H9 (cell line): ENCODE measurements at regions not wholly inside any gene's neighbourhood (a gene's known extent, or its start where the extent isn't known, plus 50 kb on each side); places are given as distances from the start of the nearest gene placed in this dataset.

Experiments used
- DNase-seq: peaks from one replicate; pipeline ENCODE4 v3.0.0-alpha.2; 2017
- H2AFZ ChIP-seq: one replicate; pipeline ENCODE4 v1.6.1; 2013; ENCODE audit warnings: mild to moderate bottlenecking, low read length, control low read depth, moderate library complexity
- H2AK5ac ChIP-seq: 2 replicates; pipeline ENCODE4 v1.6.1; 2013; ENCODE audit warnings: low read length, control low read depth, mixed read lengths; ENCODE audit not compliant: insufficient read length
- H2BK120ac ChIP-seq: one replicate; pipeline ENCODE4 v1.6.1; 2013; ENCODE audit warnings: low read depth, mild to moderate bottlenecking, low read length, control low read depth, inconsistent platforms; ENCODE audit not compliant: poor library complexity, severe bottlenecking
- H2BK12ac ChIP-seq: 2 replicates; pipeline ENCODE4 v1.6.1; 2013; ENCODE audit warnings: low read length, control low read depth, mixed read lengths, low read depth; ENCODE audit not compliant: insufficient read length
- H2BK15ac ChIP-seq: 2 replicates; pipeline ENCODE4 v1.6.1; 2013; ENCODE audit warnings: low read depth, low read length, control low read depth
- H2BK20ac ChIP-seq: one replicate; pipeline ENCODE4 v1.6.1; 2013; ENCODE audit warnings: low read depth, mild to moderate bottlenecking, low read length, control low read depth, inconsistent platforms; ENCODE audit not compliant: poor library complexity, severe bottlenecking
- H2BK5ac ChIP-seq: 2 replicates; pipeline ENCODE4 v1.6.1; 2013; ENCODE audit warnings: low read length, control low read depth, mixed read lengths; ENCODE audit not compliant: insufficient read length
- H3K14ac ChIP-seq: 2 replicates; pipeline ENCODE4 v1.6.1; 2013; ENCODE audit warnings: low read length, control low read depth; ENCODE audit not compliant: insufficient read depth
- H3K18ac ChIP-seq: 2 replicates; pipeline ENCODE4 v1.6.1; 2013; ENCODE audit warnings: low read depth, mild to moderate bottlenecking, mixed read lengths, low read length, control low read depth; ENCODE audit not compliant: insufficient read length
- H3K23ac ChIP-seq: 2 replicates; pipeline ENCODE4 v1.6.1; 2013; ENCODE audit warnings: low read length, control low read depth, mixed read lengths, low read depth; ENCODE audit not compliant: insufficient read length
- H3K23me2 ChIP-seq: 2 replicates; pipeline ENCODE4 v1.6.1; 2013; ENCODE audit warnings: low read depth, mild to moderate bottlenecking, mixed read lengths, low read length, control low read depth; ENCODE audit not compliant: insufficient read length, poor library complexity, severe bottlenecking
- H3K27ac ChIP-seq: 2 replicates; pipeline ENCODE4 v1.5.1; 2013; ENCODE audit warnings: low read length, control low read depth, mixed read lengths, low read depth; ENCODE audit not compliant: insufficient read length
- H3K27me3 ChIP-seq: 2 replicates; pipeline ENCODE4 v1.6.1; 2013; ENCODE audit warnings: low read length, control low read depth, inconsistent platforms; ENCODE audit not compliant: insufficient read depth
- H3K4ac ChIP-seq: 2 replicates; pipeline ENCODE4 v1.6.1; 2013; ENCODE audit warnings: low read depth, mild to moderate bottlenecking, control low read depth, inconsistent platforms, low read length, moderate library complexity
- H3K4me1 ChIP-seq: 2 replicates; pipeline ENCODE4 v1.6.1; 2013; ENCODE audit warnings: low read length, control low read depth, inconsistent platforms; ENCODE audit not compliant: insufficient read depth
- H3K4me2 ChIP-seq: 2 replicates; pipeline ENCODE4 v1.6.1; 2013; ENCODE audit warnings: low read length, control low read depth, mixed read lengths; ENCODE audit not compliant: insufficient read length, insufficient read depth
- H3K56ac ChIP-seq: 2 replicates; pipeline ENCODE4 v1.6.1; 2013; ENCODE audit warnings: low read depth, mild to moderate bottlenecking, mixed read lengths, low read length, control low read depth; ENCODE audit not compliant: insufficient read length
- H3K79me1 ChIP-seq: 2 replicates; pipeline ENCODE4 v1.6.1; 2013; ENCODE audit warnings: low read depth, mild to moderate bottlenecking, moderate library complexity, low read length, control low read depth, inconsistent platforms; ENCODE audit not compliant: insufficient read depth, poor library complexity, severe bottlenecking
- H3K79me2 ChIP-seq: 2 replicates; pipeline ENCODE4 v1.6.1; 2013; ENCODE audit warnings: low read length, control low read depth, inconsistent platforms; ENCODE audit not compliant: insufficient read depth
- H3K9ac ChIP-seq: 2 replicates; pipeline ENCODE4 v1.6.1; 2013; ENCODE audit warnings: low read length, control low read depth, mixed read lengths; ENCODE audit not compliant: insufficient read length; ENCODE audit errors: extremely low read depth
- H3K9me3 ChIP-seq: one replicate; pipeline ENCODE4 v1.6.1; 2013; ENCODE audit warnings: low read depth, low read length, inconsistent platforms; ENCODE audit not compliant: control insufficient read depth
- H3T11ph ChIP-seq: one replicate; pipeline ENCODE4 v1.6.1; 2013; ENCODE audit warnings: mild to moderate bottlenecking, low read length, control low read depth, inconsistent platforms
- H4K20me1 ChIP-seq: one replicate; pipeline ENCODE4 v1.6.1; 2013; ENCODE audit not compliant: control insufficient read depth, insufficient read length, insufficient read depth
- H4K5ac ChIP-seq: 2 replicates; pipeline ENCODE4 v1.6.1; 2013; ENCODE audit warnings: low read depth, mild to moderate bottlenecking, mixed read lengths, low read length, control low read depth; ENCODE audit not compliant: insufficient read length
- H4K8ac ChIP-seq: replicated peaks from 2 replicates; pipeline ENCODE4 v1.6.1; 2013; ENCODE audit warnings: low read length, control low read depth, mixed read lengths, low read depth; ENCODE audit not compliant: insufficient read length
- H4K91ac ChIP-seq: 2 replicates; pipeline ENCODE4 v1.6.1; 2013; ENCODE audit warnings: low read depth, mild to moderate bottlenecking, moderate library complexity, mixed read lengths, low read length, control low read depth; ENCODE audit not compliant: insufficient read length
- H3K27ac Mint-ChIP-seq, 3 experiments: 2 replicates in 2 of 3; 3 replicates in 1 of 3; pipeline ENCODE4 v1.8.0; 2020 to 2021; ENCODE audit warnings: mixed read lengths in 3 of 3, mild to moderate bottlenecking in 1 of 3, moderate library complexity in 1 of 3
- H3K27me3 Mint-ChIP-seq: 2 replicates; pipeline ENCODE4 v1.8.0; 2021; ENCODE audit warnings: low read depth, mild to moderate bottlenecking, moderate library complexity, mixed read lengths
- H3K36me3 Mint-ChIP-seq, 3 experiments: 2 replicates in 2 of 3; 3 replicates in 1 of 3; pipeline ENCODE4 v1.8.0; 2020 to 2021; ENCODE audit warnings: low read depth in 3 of 3, mixed read lengths in 3 of 3; ENCODE audit not compliant: insufficient read depth in 1 of 3
- H3K4me1 Mint-ChIP-seq, 2 experiments: 2 replicates each; pipeline ENCODE4 v1.8.0; 2020; ENCODE audit warnings: mixed read lengths in 2 of 2
- H3K4me3 Mint-ChIP-seq, 2 experiments: 2 replicates in 1 of 2; 3 replicates in 1 of 2; pipeline ENCODE4 v1.8.0; 2020 to 2021; ENCODE audit warnings: mild to moderate bottlenecking in 2 of 2, mixed read lengths in 2 of 2, moderate library complexity in 1 of 2
- H3K9me3 Mint-ChIP-seq, 2 experiments: 2 replicates in 1 of 2; 3 replicates in 1 of 2; pipeline ENCODE4 v1.8.0; 2020; ENCODE audit warnings: mild to moderate bottlenecking in 2 of 2, mixed read lengths in 2 of 2, moderate library complexity in 1 of 2
- CTCF ChIP-seq: fragments of 200-600 bp; sonication (generic); conservative IDR thresholded peaks from 3 replicates; pipeline ENCODE4 v1.8.0; 2021; ENCODE audit warnings: antibody characterized with exemption, mild to moderate bottlenecking
- WGBS: extraction: QIAGEN DNeasy Blood & Tissue Kit; methylation state at CpG from one replicate; pipeline ENCODE4 v1.1.7; 2013; ENCODE audit warnings: missing lambda C conversion rate, low lambda C conversion rate, mixed read lengths; ENCODE audit not compliant: insufficient read length; ENCODE audit errors: extremely low coverage; 5-methylcytosine and 5-hydroxymethylcytosine counted together

GRCh38 chr15:77689821-77690220, 57.1 kb upstream of the LINGO1 start:
- Mint-ChIP-seq H3K4me3 (no peak overlapping the region), H3K27me3 (peaks cover 7% of the 10 kb centered on the region), H3K36me3 (no peaks in the 10 kb centered on the region), H3K27ac (no peak overlapping the region), H3K9me3 (no peaks in the 10 kb centered on the region; a peak in 1 of 5 replicates), H3K4me1 (peaks cover 2 to 16% of the 10 kb centered on the region in 2 experiments)
- H3K9me3 ChIP-seq = no peaks in the 10 kb centered on the region
- no peak overlapping the region for H3K4ac ChIP-seq
- H4K20me1 ChIP-seq = no peaks in the 10 kb centered on the region
- H4K8ac ChIP-seq = no peak overlapping the region
- H3K79me2 ChIP-seq = no peaks in the 10 kb centered on the region
- no peaks in the 10 kb centered on the region for H3K23me2 ChIP-seq
- no peaks in the 10 kb centered on the region for H3K27me3 ChIP-seq
- no peak overlapping the region for H2AK5ac ChIP-seq
- no peak overlapping the region for H2BK20ac ChIP-seq
- no peak overlapping the region for H3K23ac ChIP-seq
- H3K14ac ChIP-seq = no peak overlapping the region
- H4K91ac ChIP-seq = no peak overlapping the region
- H2BK120ac ChIP-seq = no peak overlapping the region
- no CpG with 5 or more reads among the region's 4 CpGs for WGBS
- no peak overlapping the region for H2BK5ac ChIP-seq
- H3K18ac ChIP-seq = no peak overlapping the region
- H4K5ac ChIP-seq = no peak overlapping the region
- H3K27ac ChIP-seq = no peak overlapping the region
- H2BK12ac ChIP-seq = no peak overlapping the region
- no peak for TF ChIP-seq CTCF
- no peak overlapping the region for H2AFZ ChIP-seq
- no peak overlapping the region for H2BK15ac ChIP-seq
- H3K56ac ChIP-seq = no peak overlapping the region
- no peak for DNase-seq
- H3K4me1 ChIP-seq = no peaks in the 10 kb centered on the region
- H3K79me1 ChIP-seq = no peaks in the 10 kb centered on the region
- no peak overlapping the region for H3T11ph ChIP-seq
- H3K4me2 ChIP-seq = no peak overlapping the region
- no peak overlapping the region for H3K9ac ChIP-seq
